Skin epidermis (tissue), 12 donors: ENCODE measurements at regions not wholly inside any gene's neighbourhood (a gene's known extent, or its start where the extent isn't known, plus 50 kb on each side); places are given as distances from the start of the nearest gene placed in this dataset.

Experiments
- H3K27ac ChIP-seq, 21 experiments: fragments of 200-600 bp; sonication (generic) in 11 of 21; one replicate each; pipeline ENCODE4 v1.5.0; 2020; ENCODE audit warnings: mild to moderate bottlenecking in 3 of 21, inconsistent platforms in 2 of 21, moderate library complexity in 2 of 21
- H3K4me3 ChIP-seq, 7 experiments: fragments of 200-600 bp; sonication (generic) in 2 of 7; one replicate each; pipeline ENCODE4 v1.5.0; 2020; ENCODE audit warnings: inconsistent platforms in 2 of 7, mild to moderate bottlenecking in 2 of 7, moderate library complexity in 1 of 7

DNA sequence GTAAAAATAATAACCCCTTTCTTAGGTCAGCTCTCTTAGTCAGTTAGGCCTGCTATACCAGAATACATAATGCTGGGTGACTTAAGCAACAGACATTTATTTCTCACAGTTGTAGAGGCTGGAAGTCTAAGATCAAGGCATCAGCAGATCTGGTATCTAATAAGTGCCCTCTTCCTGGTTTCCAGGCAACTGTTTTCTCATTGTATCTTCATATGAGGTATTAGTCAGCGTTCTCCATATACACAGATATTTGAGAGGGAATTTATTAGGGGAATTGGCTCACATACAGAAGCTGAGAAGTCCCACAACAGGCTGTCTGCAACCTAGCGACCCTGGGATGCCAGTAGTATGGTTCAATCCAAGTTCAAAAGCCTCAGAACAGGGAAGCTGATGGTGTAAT is 896.0 kb downstream of the GALC start:
- Histone ChIP-seq H3K4me3 (no peak overlapping the region), H3K27ac (no peak overlapping the region)

DNA sequence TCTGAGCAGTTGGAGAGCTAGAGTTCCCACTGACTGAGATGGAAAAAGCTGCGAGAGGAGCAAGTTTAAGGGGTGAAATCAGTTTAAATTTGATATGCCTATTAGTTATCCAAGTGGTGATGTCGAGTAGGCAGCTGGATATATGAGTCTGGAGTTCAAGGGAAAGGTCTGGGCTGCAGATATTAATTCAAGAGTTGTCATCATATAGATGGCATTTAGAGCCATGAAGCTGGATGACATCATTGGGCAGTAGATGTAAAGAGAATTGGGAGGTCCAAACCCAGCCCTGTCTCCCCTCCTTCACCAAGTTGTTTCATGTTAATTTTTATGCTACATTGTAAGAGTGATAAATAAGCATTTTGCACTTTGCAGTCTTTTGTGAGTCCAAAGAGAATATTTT is 898.1 kb downstream of the GALC start:
- no peak overlapping the region for H3K4me3 ChIP-seq
- H3K27ac ChIP-seq, result no peak overlapping the region

DNA sequence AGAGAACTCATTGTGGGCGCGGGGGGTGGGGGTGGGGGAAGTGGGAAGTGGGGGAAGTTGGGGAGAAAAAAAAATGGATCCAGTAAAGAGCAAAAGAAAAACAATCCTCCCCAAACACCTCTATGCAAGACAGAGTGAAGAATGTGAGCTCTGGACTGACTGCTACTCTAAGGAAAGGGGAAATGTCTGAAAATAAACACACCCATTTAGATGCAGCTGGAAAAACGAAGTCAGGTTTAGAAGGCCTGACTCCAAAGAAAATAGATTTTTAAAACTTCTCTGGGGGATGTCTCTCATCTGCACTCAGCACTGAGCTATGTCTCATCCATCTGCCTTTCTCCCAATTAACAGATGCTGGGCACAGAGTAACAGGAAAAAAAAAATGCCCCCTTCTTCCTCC is 904.4 kb downstream of the GALC start:
- no peak overlapping the region for H3K27ac ChIP-seq
- no peak overlapping the region for H3K4me3 ChIP-seq

DNA sequence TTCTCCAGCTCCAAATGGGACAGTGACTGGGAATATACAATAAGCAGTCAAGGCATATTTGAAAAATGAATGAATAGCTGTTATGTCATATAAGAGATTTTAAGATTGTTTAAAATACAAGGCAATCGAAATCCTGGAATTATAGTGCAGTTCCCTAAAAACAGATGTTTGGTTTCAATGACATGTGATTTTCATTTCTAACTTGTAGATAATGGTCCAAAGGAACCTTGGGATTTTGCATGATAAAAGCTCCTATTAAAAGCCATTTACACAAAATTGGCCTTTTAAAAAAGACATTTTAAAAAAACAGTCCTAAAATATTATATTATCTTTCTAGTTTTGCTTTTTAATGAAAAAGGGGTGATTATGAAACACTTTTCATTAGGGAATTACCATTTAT is 905.1 kb downstream of the GALC start:
- no peak overlapping the region for H3K27ac ChIP-seq
- no peak overlapping the region for H3K4me3 ChIP-seq

DNA sequence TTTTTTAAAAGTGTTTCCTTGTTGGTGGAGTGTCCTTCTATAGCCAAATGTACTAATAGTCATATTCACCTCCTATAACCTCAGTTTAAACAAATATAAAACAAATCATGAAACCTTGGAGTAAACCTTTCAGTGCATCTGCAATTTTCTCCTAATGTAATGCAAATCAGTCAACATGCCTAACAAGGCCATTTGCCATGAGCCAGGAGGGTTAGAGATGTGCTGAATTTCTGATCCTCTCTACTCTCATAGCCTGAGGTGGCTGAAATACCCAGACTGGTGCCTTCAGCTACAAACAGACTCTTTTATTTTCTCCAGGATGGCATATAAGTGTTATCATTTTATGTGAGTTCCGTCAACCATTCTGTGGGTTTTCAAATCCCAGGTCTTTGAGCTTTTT is 908.1 kb downstream of the GALC start:
- Histone ChIP-seq H3K27ac (no peak overlapping the region), H3K4me3 (no peak overlapping the region)

DNA sequence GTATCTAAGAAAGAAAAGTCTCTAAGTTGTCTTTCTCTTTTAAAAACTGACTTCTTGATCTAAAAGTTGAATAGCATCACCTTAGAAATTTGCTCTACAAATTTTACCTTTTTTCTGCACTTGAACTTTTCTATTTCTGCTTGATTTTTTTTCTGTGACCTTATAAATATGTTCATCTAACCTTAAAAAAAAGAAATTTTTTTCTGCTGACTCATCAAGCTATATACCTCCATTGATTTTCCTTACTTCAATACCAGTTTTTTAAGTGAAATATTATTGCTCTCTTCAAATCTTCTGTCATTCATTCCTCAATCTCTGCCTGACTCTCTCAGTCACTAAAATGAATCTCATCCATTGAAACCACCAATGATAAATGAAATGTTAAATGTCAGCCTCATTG is 910.1 kb downstream of the GALC start:
- H3K27ac ChIP-seq, result no peak overlapping the region

DNA sequence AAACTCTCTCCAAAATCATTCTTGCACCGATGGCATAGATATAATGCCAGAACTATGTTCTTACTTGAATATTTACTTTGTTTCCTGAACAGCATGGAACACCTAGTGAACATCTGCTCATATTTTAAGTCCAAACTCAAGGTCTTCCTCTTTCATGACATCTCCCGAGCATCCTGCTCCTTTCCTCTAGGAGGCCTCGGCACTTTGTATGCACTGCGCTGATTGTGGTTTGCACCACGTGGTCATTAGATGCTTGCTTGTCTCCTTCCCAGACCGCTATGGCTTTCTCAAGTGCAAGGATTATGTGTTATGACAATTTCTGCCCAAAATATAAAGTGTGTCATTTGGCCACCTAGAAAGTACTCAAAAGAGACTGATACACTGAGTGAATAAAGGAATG is 912.0 kb downstream of the GALC start:
- no peak overlapping the region for H3K4me3 ChIP-seq
- H3K27ac ChIP-seq, result no peak overlapping the region

More for the DNA sequence above, 910.1 kb downstream of the GALC start:
- no peak overlapping the region for H3K4me3 ChIP-seq

DNA sequence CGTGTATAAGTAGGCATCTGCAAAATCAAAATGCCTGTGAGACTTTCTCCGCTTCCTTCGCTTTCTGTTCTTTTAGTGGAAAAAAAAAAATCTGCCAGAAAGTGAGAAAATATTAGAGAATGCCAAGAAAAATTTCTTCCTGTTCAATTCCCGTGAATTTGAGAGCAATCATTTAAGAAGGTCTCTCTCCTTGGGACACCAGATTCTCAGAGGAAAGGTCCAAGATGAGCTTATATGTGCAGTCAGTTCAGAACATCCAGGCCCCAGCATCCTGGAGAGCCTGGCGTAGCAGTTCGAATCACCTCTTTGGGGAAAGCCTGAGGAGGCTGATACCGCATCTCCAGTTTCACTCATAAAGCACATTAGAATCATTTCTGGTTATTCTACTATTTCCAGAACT is 912.8 kb downstream of the GALC start:
- no peak overlapping the region for H3K4me3 ChIP-seq
- no peak overlapping the region for H3K27ac ChIP-seq

DNA sequence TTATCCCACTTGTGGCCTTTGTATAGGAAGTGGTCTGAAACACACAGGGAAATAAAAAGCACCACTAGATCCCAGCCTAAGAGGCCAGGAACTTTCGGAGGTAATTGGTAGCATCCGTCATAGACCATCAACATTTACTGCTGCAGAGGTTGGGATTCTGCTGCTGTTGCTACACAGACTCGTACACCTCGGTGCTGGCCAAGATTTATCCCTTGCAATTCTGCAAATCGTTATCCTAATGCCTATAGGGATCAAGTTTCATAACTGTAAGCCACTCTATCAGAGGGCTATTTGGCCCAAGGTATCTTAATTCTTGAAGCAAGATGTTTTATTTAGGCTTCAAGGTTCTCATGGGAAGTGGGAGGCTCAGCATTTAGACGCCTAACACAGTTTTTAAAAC is 913.6 kb downstream of the GALC start:
- H3K4me3 ChIP-seq, result no peak overlapping the region
- H3K27ac ChIP-seq, result no peak overlapping the region

DNA sequence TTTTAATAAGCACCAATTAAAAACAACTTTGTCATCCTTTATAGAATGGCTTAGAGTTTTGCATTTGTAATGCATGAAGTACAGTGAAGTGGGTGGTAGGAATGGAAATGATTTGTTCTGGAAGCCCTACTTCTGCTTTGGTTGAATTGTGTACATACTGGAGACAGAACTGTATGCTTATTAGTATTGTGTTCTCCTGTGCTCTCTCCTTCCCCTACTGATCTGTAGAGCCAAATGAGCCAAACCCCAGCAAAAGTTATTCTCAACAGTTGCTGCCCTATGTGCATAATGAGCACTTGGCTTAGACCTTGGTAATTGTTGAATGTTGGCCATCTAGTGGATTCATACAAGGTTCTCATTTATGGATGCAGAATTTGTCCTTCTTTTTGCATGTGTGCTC is 916.1 kb downstream of the GALC start:
- Histone ChIP-seq H3K27ac (no peak overlapping the region), H3K4me3 (no peak overlapping the region)

DNA sequence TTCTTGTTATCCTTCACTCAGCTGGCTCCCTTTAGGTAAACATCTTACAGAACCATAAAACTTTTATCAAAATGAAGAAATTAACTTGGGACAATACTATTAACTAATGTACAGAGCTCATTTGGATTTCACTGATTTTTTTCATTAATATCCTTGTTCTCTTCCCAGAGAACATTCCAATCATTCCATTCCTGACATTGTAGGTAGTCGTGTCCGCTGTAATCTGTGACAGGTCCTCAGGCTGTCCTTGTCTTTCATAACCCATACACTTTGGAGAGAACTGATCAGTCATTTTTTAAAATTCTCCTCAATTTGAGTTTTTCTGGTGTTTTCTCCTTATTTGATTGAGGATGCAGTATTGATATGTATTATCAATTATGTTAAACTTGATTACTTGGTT is 916.8 kb downstream of the GALC start:
- no peak overlapping the region for H3K4me3 ChIP-seq
- no peak overlapping the region for H3K27ac ChIP-seq

DNA sequence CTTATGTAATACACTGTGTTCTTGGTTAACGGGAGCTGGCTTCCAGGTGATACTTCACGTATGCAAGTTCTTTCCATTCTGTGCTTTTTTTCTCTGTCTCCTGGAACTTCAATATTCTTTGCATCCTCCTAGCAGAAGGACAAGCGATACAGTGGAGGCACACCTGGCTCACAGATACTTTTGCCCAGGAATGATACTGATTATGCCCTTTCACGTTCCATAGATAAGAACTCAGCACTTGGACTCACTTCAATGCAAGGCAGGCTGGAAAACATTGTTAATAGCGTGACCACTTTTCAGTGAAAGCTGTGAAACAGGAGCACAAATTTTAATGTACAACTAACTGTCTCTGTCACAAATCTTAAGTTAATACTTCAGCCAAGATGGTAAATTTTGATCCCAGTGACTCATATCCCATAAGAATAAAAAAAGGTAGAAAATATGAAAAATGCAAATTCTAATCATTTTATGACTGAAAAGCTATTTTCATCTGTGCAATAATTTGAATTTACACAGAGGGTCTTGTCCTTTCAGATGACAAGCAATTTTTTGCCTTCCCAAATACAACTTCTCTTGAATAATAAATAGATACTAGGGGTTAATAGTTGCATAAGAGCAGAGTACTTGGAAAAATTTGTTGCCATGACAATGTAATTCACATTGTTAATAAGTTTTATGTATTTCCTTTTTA is 919.0 kb downstream of the GALC start:
- Histone ChIP-seq H3K4me3 (no peak overlapping the region), H3K27ac (no peak overlapping the region)

DNA sequence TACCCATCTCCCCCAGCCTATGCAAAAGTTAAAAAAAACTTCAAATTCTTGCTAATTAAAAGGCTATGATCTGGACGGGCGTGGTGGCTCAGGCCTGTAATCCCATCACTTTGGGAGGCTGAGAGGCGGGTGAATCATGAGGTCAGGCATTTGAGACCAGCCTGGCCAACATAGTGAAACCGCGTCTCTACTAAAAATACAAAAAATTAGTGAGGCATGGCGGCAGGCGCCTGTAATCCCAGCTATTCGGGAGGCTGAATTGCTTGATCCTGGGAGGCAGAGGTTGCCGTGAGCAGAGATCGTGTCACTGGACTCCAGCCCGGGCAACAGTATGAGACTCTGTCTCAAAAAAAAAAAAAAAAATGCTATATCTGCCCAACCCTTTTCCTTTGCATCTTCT is 925.4 kb downstream of the GALC start:
- no peak overlapping the region for H3K4me3 ChIP-seq
- no peak overlapping the region for H3K27ac ChIP-seq

DNA sequence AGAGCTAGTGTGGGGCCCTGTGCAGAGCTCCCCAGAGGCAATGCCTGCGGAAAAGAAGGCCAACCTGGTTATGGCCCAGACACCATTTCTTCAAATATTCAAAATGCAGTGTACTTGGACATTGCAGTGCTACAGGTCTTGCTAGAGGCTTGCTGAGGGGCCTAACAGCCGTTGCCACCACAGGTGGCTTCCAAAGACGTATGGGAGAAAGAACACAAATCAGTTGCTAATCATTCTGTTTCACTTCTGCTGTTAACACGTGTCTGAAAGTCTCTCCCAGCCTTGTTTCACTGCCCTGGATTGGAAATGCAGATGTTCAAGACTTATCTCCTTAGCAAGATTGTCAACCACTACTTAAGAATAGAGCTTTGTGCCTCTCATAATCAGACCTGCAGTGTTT is 925.9 kb downstream of the GALC start:
- H3K4me3 ChIP-seq, result no peak overlapping the region
- H3K27ac ChIP-seq, result no peak overlapping the region

DNA sequence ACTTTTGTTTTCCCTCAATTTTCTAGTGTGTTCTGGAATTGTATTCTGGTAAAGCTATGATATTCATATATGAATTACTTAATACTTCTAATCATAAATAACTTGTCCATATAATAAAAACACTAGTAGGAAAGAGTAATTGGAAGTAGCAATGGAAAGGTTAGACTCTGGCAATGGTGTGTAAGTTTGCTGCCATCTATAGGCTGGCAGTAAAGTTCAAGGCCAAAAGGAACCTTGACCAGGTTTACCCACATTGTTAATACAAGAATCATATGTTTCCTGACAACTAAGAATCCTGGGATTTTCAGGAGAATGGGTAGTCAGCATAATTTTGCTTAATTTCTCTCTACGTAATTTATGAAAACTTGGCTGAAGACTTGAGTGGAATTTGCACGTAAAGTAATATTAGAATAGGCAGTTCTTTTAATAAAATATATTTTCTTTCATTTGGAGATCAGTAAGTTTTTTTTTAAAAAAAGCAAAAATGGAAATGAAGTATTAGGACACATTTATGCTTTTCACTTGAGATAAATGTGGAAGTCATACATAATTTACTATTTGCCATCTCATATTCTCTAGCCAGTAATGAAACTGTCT is 926.7 kb downstream of the GALC start:
- Histone ChIP-seq H3K27ac (no peak overlapping the region), H3K4me3 (no peak overlapping the region)

DNA sequence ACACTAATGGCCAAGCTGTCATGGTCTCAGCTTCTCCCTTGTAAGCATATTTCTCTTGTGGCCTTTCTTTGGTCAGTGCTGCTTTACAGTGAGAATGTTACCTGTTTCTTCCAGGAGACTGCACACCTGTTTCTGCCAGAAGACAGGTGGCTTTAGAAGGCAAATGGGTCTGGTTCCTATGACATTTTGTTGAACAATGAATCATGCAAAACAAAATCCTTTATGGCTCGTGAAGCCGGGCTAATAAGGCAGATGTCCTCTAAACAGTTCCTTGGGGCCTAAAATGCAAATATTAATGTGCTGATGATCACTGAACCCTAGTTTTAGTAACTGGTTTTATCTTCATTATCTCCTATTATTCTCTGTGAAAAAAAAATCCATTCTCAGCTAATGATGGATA is 927.6 kb downstream of the GALC start:
- no peak overlapping the region for H3K4me3 ChIP-seq
- no peak overlapping the region for H3K27ac ChIP-seq

DNA sequence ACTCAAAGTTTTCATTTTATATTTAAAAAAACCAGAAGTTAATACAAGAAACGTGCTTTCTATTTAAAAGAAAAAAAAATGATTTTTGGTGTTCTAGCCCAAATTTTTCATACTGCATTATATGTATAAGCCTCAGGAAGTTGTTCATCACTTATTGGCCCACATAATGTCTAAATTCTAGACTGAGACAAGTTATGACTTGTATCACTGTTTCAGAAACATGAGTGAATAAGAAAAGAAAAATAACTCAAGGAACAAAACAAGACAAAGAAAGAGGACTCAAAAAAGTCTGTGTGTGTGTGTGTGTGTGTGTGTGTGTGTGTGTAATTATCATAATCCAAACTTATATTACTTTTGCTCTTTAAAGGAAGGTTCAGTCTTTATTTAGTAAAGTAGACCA is 929.8 kb downstream of the GALC start:
- H3K4me3 ChIP-seq, result no peak overlapping the region
- no peak overlapping the region for H3K27ac ChIP-seq

DNA sequence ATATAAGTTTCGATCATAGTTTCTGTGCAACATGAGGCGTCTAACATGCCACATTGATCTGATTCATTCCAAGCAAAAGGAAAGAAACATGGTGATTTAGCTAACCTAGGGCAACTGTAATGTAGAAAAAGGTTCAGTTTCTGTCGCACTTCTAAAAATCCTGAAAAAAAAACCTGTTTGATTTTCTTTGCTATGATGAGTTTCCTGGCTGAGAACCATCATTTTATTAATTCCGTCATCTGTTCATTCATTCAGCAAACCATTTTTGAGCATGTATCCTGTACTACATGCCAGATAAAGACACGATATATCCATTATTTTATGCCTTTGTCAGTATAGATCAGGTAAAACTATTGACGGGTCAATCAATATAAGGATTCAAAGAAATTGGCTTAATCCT is 932.6 kb downstream of the GALC start:
- Histone ChIP-seq H3K4me3 (no peak overlapping the region), H3K27ac (no peak overlapping the region)

DNA sequence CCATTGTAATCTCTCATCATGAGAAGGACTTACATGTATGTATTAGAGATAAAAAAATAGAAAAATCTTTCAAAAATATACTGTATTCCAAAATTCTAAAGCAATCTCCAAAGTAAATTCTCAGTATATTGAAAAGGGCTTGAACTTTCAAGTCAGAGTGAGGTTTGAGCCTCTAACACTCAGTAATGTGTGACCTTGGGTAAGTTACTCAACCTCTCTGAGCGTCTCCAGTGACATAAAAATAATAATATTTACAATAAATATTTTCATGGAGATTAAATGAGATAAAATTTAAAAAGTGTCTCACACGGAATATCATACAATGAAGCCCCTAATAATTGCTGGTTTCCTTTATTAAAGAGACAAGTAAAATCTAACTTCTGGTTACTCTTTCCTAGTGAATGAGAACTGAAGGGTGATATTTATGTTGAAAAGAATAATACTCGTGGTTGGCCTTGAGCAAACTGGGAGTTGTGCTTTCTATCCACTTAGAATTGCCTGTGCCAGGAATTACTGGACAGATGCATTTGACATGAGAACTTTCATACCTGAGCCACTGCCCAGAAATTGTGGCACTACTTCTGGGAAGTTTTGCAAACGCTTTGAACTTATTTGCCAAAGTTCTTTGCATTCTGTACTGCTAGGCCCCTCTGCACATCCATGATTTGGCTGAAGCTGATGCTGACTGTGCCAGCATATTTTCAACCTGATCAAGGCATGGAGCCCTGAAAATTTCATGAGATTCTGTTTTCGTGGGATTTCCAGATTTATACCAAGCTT is 933.7 kb downstream of the GALC start:
- Histone ChIP-seq H3K4me3 (no peak overlapping the region), H3K27ac (no peak overlapping the region)

DNA sequence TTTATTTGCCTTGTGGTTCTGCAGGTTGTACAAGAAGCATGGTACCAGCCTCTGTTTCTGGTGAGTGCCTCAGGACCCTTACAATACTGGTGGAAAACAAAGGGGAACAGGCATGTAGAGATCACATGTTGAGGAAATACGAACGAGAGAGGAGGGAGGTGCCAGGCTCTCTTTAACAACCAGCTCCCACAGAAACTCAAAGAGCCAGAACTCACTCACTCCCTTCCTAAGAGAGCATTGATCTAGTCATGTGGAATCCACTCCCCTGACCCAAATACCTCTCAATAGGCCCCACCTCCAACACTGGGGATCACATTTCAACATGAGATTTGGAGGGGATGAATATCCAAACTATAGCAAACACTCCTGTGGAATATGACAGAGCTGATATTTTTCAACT is 938.0 kb downstream of the GALC start:
- H3K4me3 ChIP-seq, result no peak overlapping the region

DNA sequence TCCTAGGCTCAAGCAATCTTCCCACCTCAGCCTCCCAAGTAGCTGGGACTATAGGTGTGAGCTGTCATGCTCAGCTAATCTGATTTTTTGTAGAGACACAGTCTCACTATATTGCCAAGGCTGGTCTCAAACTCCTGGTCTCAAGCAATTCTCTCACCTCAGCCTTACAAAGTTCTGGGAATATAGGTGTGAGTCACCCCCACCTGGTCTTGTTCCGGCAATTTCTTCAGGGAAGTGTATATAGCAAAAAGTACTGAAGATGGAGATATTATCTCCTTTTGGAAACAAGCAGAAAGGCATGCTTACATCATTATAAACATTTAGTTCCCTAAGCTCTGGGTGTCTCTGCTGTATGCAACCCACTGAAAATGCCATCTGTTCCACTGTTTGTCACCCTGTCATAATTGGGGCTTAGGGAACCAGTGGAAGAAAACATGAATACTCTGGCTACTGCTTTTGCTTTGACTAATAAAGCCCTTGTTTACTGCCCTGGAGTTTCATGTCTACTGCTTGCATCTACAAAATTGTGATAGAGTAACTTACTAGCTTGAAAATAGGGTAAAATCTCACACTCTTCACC is 940.2 kb downstream of the GALC start:
- H3K4me3 ChIP-seq, result no peak overlapping the region
- no peak overlapping the region for H3K27ac ChIP-seq

More for the DNA sequence above, 938.0 kb downstream of the GALC start:
- no peak overlapping the region for H3K27ac ChIP-seq
